ENCODE measurements at regions not wholly inside any gene's neighbourhood (a gene's known extent, or its start where the extent isn't known, plus 50 kb on each side); places are given as distances from the start of the nearest gene placed in this dataset.
"Not testable (repeated sequence)": the region's sequence is repeated elsewhere in the genome, so short reads cannot be mapped to it uniquely, and the experiment has no call there.

DNA sequence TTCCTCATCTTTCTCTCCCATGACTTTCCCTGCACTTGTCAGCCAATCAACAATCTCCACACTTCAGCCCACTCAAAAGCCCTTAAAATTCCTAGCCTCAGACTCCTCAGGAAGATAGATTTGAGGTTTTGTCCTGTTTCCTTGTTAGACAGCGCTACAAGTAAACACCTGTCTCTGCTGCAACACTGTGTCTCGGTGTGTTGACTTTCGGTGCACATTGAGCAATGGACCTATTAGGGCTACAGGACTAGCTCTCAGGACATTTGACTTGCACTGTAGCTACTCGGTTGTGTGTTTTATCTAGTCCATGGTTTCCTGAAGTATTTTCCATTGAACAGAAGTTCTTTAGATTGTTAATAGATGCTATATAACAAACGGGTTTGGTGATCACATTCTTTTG lies 140.9 kb upstream of the XPO1 start:
- in situ Hi-C loops (cut with HindIII; ENCODE audit: low sequenced_read_pairs) = no loop called here

DNA sequence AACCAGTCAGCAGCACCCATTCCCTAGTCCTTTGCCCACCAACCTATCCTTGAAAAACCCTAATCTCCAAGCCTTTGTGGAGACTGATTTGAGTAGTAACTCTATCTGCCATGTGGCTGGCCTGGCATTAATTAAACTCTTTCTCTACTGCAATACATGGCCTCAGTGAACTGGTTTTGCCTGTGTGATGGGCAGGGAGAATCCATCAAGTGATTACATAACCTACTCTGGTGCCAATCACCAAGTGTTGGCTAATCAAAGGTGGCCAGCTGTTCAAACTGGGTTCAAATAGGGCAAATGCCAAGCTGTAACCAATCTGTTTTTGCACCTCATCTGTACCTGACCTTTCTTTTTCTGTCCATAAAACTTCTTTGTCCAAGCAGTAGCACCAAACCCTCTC lies 139.8 kb upstream of the XPO1 start:
- in situ Hi-C loops (cut with HindIII; ENCODE audit: low sequenced_read_pairs) = no loop called here

DNA sequence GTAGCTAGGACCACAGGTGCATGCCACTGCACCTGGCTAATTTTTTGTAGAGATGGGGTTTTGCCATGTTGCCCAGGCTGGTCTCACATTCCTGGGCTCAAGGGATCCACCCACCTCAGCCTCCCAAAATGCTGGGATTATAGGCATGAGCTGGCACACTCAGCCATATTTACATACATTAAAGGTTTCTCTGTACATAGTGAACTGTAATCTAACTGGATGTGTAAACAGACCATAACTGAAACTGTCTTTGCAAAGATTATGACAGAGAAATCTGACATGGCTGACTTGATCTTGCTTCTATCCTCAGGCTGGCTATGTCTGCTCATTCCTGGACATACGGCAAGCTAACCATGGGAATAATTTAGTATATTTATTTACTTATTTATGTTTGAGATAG lies 139.2 kb upstream of the XPO1 start:
- in situ Hi-C loops (cut with HindIII; ENCODE audit: low sequenced_read_pairs) = no loop called here

DNA sequence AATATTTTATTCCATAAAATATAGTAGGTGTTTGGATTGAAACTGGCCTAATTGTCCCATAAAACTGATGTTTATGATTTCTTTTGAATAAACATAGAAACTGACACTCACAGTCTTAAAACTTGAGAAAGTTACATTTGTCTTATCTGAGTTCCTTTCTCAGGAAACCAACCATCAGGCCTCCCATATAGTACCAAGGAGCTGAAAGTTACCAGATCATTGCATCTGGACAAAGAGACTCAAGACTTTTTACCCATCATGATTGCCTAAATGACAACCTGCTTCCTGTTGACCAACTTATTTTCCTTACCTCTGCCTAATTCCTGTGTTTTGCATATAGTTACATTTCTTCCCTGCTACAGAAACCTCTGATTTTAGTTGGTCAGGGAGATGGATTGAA lies 137.0 kb upstream of the XPO1 start:
- in situ Hi-C loops (cut with HindIII; ENCODE audit: low sequenced_read_pairs) = no loop called here

DNA sequence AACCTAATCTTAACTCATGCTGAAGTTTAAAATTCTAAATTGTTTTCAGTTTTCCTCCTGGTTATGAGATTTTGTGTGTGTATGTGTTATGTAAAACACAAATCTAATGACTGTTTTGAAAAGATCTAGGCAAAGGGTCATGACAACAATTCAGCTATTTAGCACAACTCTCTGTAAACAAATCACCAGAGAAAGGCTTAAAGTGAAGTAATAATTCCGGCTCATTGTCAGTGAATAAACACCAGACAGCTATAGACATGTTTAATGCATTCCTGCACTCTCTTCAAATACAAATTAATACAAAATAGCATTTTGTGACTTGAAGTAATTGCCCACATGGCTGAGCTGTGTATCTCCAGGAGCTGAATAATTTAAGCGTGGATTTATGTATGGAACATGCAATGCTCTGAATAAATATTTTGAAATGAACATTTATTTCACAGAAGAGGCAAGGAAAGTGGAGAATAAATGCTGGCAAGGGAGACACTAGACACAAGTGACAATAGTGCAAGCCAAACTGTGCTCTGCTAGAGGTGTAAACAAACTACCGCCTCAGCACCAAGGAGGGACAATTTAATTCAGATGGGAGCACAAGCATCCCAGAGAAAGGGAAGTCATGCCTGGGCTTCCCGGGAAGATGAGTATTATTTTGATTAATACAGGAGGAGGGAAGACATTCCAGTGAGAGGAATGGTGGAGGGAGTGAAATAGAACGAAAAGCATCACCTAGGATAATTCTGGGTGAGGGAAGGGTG lies 133.6 kb upstream of the XPO1 start:
- in situ Hi-C loops (cut with HindIII; ENCODE audit: low sequenced_read_pairs) = no loop called here

DNA sequence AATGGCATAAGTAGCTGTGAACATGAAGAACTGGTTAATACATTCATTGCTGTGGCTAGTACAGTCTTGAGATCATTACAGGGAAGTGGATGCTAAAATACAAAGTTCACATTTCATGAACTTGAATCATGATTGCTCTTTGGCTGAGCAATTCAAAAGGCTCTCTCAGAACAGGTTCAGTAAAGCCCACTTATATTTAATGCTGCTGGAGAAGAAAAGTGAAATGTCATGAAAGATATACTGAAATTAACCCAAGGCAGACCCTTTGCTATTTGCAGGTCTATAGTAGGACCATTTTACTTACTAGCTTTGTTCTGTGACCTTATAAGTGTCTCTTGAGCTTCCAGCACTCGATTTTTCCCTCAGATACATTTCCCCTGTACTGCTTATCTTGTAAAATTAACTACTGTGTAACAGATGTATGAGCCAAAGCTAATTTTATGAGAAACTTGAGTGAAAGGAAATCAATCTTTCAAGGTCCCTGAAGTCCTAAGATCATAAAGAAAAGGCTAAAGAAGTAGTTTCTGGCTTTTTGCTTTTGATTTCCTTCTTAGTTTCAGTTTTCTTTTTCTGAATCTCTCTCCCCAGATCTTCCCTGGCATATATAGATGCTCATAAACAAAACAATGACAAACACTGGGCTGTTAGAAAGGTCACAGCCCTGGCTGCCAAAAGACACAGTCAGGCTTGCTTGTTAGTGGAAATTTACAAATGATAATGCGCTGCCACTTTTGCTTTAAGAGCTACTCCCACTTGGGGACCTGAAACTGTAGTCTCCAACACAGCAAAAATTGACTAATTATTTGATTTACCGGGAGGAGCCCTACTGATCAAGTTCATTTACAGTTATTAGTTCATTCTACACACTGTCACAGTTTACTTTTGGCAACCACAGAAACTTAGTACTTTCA lies 132.7 kb upstream of the XPO1 start:
- in situ Hi-C loops (cut with HindIII; ENCODE audit: low sequenced_read_pairs) = no loop called here

DNA sequence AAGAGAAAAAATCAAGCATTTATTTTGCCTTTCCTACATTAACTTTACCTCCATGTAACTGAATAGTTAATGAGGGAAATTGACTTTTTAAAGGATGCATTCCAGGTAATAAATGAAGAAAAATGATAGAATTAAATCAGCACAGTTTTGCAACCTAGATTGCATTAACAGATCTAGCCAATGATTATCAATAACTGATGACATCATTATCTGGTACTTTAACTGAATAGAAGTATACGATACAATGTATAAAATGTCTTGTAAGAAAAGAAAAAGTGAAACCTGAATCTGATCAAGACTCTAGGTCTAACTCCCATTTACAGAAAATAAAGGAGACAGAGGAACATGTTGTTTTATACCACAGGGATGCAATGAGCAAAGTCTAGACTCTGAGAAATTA lies 126.0 kb upstream of the XPO1 start:
- in situ Hi-C loops (cut with HindIII; ENCODE audit: low sequenced_read_pairs) = no loop called here

DNA sequence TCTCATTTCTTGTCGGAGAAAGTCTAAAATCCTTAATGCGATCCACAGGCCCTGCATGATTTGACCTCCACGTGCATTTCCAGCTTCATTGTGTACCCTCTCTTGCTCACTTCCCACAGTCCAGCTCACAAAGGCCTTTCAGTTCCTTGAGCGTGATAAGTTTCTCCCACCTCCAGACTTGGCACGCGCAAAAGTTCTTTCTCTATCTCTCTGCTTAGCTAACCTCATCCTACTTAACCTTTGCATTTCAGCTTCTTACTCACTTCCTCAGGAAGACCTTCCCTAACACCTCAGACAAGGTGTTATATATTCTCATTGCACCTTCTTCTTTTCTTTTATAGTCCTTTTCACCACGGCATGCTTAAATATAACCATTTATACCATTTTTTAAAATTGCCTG lies 124.8 kb upstream of the XPO1 start:
- in situ Hi-C loops (cut with HindIII; ENCODE audit: low sequenced_read_pairs) = no loop called here

DNA sequence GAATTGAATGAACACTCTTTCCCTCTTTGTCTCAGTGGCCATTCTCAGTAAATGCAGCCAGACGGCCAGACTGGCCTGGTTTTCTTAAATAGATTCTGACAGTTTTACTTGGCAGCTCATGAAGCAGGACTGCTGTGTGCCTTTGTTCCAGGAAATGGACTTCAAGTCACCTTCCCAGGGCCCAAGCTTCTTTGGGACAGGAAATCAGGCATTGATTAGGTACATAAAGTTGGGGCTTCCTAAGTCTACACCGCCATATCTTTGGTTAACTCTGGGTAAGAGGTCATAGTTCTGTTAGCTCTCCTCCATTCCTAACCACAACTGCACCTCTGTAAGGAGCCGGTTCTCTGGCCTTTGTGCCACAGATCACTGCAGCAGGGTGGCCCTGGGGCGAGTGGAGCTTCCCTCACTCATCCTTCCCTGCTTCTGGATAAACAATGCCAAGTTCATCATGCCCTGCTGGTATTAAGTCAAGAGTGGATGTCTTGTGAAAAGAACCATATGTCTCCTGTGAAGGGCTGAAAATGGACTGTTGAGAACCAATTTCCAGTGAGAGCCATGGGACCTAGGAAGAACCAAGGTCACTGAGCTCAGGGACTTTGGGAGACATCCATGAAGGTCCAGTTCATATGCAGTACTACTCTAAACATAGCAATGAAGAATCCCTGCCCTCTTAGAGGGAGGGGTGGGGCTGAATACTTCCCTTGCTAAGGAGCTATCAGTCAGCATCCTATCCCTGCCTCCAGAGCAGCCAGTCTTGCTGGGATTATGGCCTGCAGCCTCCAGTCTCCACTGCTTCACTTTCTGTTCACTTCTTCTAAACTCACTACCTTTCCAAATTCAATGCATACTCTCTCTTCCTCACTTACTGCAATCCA lies 122.6 kb upstream of the XPO1 start:
- in situ Hi-C loops (cut with HindIII; ENCODE audit: low sequenced_read_pairs) = no loop called here

DNA sequence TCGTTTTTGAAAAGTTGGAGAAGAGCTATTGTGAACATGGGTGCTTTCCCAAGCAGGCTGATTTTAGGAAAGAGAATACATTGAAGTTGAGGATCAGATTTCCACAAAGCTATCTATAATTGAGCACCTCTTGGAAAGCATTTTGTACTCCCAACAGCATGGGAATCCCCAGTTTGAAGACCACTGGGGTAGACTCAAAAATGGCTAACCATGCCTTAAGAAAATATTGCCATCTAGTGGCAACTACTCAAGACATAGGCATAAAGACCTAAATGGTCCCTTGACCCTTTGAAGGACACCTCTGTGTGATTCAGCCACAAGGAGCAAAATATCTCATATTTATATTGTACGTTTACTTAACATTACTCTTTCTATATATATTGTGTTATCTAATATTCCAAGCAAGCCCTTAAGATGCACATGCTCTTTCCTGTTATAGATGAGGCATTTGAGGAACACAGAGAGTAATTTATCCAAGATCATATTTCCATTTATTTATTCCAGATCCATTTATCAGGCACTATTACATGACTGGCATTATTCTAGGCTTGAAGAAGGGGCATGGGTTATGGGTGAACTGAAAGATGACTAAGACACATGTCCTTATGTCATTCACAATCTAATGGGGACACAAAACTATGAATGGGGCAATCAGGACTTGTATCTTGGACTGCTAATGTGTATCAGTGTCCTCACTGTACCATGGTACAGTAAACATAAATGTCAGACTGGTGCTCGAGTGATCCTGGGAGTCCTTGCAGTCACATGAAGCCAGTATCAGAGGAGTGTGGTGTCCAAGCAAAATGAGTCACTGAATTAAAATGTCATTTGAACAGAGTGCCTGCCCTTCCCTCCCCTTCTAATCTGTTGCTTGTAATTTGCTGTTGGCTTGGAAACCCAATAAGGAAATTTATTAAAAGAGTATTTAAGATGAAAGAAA lies 121.0 kb upstream of the XPO1 start:
- in situ Hi-C loops (cut with HindIII; ENCODE audit: low sequenced_read_pairs) = no loop called here

DNA sequence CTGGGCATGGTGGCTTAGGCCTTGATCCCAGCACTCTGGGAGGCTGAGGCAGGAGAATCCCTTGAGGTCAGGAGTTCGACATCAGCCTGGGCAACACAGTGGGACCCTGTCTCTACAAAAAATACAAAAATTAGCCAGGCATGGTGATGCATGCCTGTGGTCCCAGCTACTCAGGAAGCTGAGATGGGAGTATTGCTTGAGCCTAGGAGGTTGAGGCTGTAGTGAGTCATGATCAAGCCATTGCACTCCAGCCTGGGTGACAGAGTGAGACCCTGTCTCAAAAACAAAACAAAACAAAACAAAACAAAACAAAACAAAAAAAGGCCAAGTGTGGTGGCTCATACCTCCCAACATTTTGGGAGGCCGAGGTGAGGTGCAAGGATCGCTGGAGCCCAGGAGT lies 111.8 kb upstream of the XPO1 start:
- in situ Hi-C loops (cut with HindIII; ENCODE audit: low sequenced_read_pairs) = not testable (repeated sequence)

DNA sequence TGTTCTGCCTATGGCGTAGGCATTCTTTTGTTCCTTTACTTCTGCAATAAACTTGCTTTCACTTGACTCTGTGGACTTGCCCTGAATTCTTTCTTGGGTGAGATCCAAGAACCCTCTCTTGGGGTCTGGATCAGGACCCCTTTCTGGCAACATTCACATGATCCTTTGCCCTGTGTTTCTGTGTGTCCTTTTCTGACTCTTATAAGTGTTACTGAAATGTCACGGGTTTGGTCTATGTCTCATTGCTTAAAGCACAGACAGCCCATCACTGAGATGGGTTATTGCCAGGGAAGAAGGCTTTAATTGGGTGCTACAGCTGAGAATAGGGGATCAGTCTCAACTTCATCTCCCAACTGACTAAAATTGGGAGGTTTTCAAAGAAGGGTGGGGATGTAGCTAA lies 110.9 kb upstream of the XPO1 start:
- in situ Hi-C loops (cut with HindIII; ENCODE audit: low sequenced_read_pairs) = no loop called here

DNA sequence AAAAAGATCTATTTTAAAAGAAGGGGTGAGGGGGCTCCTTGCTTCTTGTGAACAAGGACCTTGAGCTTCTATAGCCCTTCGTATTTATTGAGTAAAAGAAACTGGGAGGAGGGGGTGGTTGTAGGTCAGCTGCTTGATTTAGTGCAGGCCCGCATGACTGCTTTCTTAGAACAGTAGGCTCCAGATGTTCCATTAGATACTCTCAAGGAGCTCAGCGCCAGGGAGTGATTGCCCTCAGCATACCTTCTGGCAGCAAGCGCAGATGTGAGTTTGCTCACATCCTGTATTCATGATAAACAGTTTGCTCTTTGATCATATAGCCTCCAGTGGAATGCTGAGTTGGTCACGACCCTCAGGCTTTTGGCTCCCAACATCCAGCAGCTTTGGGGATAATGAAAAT lies 108.9 kb upstream of the XPO1 start:
- in situ Hi-C loops (cut with HindIII; ENCODE audit: low sequenced_read_pairs) = no loop called here

DNA sequence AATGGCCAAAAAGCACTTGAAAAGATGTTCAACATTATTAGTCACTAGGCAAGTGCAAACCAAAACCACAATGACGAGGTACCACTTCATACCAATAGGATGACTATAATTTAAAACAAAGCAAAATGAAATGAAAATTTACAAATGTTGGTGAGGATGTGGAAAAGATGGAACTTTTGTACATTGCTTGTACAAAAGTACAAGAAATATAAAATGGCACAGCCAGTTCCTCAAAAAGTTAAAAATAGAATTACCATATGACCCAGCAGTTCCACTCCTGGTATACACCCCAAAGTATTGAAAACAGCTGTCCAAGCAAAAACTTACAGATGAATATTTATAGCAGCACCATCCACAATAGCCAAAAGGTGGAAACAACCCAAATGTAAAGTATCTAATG lies 107.8 kb upstream of the XPO1 start:
- in situ Hi-C loops (cut with HindIII; ENCODE audit: low sequenced_read_pairs) = no loop called here

DNA sequence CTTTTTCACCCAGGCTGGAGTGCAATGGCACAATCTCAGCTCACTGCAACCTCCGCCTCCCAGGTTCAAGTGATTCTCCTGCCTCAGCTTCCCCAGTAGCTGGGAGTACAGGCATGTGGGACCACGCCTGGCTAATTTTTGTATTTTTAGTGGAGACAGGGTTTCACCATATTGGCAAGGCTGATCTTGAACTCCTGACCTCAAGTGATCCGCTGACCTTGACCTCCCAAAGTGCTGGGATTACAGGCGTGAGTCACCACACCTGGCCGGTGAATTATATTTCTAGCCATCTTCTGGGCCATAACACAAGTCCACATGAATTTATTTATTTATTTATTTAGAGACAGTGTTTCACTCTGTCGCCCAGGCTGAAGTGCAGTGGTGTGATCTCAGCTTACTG lies 105.0 kb upstream of the XPO1 start:
- in situ Hi-C loops (cut with HindIII; ENCODE audit: low sequenced_read_pairs) = not testable (repeated sequence)

DNA sequence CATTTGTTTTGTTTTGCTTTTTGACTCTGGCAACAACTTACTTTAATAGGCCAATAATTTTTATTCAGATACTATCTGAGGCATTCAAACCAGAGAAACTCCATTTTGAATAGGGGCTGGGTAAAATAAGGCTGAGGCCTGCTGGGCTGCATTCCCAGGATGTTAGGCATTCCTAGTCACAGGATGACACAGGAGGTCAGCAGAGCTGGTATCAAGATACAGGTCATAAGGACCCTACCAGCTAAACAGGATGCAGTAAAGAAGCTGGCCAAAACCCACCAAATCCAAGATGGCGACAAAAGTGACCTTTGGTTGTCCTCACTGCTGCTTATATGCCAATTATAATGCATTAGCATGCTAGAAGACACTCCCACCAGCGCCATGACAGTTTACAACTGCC lies 102.2 kb upstream of the XPO1 start:
- in situ Hi-C loops (cut with HindIII; ENCODE audit: low sequenced_read_pairs) = no loop called here

DNA sequence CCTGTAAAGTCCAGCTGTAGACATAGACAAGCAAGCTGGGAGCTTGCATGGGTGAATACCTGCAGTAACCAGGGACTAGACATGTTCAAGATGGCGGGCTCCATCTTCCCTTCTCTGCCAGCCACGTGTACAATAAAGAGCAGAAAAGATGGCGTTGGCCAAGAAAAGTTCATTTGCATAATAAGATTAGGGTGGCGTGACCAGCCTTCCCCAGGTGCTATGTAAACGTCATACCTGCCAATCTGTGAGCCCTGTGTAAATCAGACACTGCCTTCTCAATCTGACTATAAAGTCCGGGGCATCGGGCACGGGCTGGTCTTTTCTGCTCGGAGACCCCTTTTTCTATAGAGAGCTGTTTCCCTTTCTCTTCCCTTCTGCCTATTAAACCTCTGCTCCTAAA lies 101.6 kb upstream of the XPO1 start:
- in situ Hi-C loops (cut with HindIII; ENCODE audit: low sequenced_read_pairs) = loop anchor here (5.0 kb wide), 1 partner anchor 107 kb away; no protein-coding TSS in a partner anchor

DNA sequence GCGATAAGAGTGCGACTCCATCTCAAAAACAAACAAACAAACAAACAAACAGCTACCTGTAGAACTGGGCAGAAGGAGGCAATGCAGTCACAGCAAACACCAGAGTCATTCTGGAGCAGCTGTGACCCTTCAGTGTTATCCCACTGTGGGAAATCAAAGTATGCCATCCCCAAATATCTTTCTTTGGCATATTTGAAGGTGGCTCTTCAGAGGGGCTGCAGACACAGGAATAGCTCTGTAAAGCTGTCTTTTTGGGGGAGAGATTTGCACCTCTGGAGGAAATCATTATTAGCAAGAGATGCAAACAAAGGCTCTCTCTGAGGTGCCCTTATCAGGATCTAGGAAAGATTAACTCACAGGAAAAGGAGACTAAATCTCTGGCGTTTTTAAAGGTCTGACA lies 98.5 kb upstream of the XPO1 start:
- in situ Hi-C loops (cut with HindIII; ENCODE audit: low sequenced_read_pairs) = loop anchor here (5.0 kb wide), 1 partner anchor 104 kb away; no protein-coding TSS in a partner anchor

DNA sequence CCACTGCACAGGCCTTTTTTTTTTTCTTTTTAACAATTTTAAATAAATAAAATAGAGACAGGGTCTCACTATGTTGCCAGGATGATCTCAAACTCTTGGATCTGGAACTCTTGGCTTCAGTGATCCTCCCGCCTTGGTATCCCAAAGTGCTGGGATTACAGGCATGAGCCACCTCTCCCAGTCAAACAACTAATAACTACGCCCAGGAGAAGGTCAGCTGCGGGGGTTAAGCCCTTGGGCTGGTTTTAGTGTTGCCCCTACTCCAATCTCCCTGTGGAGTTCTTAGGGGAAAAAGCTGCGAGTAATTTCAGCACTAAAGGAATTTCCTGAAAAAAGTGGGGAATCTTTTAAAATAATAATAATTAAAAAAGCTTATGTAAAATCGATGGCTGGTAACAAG lies 96.4 kb upstream of the XPO1 start:
- in situ Hi-C loops (cut with HindIII; ENCODE audit: low sequenced_read_pairs) = no loop called here

DNA sequence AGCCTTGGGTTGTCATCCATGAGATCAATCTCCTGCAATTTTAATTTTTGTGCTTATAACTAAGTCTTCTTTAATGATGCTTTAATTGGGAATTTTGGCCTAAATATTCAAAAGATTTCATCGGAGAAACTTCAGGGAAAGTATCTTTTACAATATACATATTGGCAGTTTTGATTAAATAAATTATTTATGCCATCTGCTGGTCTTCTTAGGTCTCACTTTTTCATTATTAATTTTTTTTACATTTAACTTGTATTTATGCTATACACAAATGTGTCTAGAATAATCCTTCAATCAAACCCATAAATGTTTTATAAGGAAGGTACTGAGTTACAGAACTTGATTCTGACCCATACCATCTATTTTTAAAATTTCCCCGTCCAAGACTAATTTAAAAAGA lies 95.1 kb upstream of the XPO1 start:
- in situ Hi-C loops (cut with HindIII; ENCODE audit: low sequenced_read_pairs) = no loop called here
